ENCODE measurements at regions not wholly inside any gene's neighbourhood (a gene's known extent, or its start where the extent isn't known, plus 50 kb on each side); places are given as distances from the start of the nearest gene placed in this dataset.

- TF ChIP-seq, protein P1, sequence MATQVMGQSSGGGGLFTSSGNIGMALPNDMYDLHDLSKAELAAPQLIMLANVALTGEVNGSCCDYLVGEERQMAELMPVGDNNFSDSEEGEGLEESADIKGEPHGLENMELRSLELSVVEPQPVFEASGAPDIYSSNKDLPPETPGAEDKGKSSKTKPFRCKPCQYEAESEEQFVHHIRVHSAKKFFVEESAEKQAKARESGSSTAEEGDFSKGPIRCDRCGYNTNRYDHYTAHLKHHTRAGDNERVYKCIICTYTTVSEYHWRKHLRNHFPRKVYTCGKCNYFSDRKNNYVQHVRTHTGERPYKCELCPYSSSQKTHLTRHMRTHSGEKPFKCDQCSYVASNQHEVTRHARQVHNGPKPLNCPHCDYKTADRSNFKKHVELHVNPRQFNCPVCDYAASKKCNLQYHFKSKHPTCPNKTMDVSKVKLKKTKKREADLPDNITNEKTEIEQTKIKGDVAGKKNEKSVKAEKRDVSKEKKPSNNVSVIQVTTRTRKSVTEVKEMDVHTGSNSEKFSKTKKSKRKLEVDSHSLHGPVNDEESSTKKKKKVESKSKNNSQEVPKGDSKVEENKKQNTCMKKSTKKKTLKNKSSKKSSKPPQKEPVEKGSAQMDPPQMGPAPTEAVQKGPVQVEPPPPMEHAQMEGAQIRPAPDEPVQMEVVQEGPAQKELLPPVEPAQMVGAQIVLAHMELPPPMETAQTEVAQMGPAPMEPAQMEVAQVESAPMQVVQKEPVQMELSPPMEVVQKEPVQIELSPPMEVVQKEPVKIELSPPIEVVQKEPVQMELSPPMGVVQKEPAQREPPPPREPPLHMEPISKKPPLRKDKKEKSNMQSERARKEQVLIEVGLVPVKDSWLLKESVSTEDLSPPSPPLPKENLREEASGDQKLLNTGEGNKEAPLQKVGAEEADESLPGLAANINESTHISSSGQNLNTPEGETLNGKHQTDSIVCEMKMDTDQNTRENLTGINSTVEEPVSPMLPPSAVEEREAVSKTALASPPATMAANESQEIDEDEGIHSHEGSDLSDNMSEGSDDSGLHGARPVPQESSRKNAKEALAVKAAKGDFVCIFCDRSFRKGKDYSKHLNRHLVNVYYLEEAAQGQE (IDR thresholded peaks at IDR 0.05; ENCODE audit: insufficient read depth in 1 of 2, low read depth in 2 of 2, low read length in 2 of 2) = no peak
Measured at GRCh38 chr22:44620841-44621257, 81.2 kb upstream of the PRR5 start.

GRCh38 chr22:44620129-44620840 is 81.7 kb upstream of the PRR5 start:
- TF ChIP-seq, protein P1 (IDR thresholded peaks at IDR 0.05; ENCODE audit: insufficient read depth in 1 of 2, low read depth in 2 of 2, low read length in 2 of 2) = no peak
- TF ChIP-seq SIN3A (IDR thresholded peaks at IDR 0.05; ENCODE audit: borderline replicate concordance, insufficient read depth, low read length) (no peak), TAF1 (IDR thresholded peaks at IDR 0.05; ENCODE audit: borderline replicate concordance, insufficient read depth, low read length) (no peak), FOXP2 (optimal IDR thresholded peaks at IDR 0.05; ENCODE audit: borderline replicate concordance, extremely low read depth, extremely low read length, insufficient read depth) (no peak)

DNA sequence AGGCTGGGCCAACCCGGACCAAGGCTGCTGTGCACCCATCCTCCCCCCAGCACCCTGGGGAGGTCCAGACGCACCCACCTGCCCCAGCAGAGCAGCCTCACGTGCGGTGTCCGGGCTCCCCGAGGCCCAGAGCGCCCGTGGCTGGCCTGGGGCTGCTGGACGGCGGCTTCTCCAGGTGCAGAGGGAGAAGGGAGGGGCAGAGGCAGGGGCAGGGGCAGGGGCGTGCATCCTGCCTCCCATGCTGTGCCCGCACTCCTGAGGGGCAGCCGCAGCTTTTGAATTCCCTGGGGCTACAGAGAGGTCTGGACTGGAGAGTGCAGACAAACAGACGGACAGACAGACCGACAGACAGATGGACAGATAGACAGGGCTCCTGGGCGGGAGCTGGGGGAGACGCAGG is 83.6 kb upstream of the PRR5 start:
- no peak for TF ChIP-seq SIN3A (IDR thresholded peaks at IDR 0.05; ENCODE audit: borderline replicate concordance, insufficient read depth, low read length)
- TF ChIP-seq TAF1 (IDR thresholded peaks at IDR 0.05; ENCODE audit: borderline replicate concordance, insufficient read depth, low read length) = no peak
- TF ChIP-seq, protein P1 (IDR thresholded peaks at IDR 0.05; ENCODE audit: insufficient read depth in 1 of 2, low read depth in 2 of 2, low read length in 2 of 2) = no peak
- TF ChIP-seq POLR2AphosphoS5 (IDR thresholded peaks at IDR 0.05; ENCODE audit: low read depth, low read length) = no peak
- TF ChIP-seq FOXP2 (optimal IDR thresholded peaks at IDR 0.05; ENCODE audit: borderline replicate concordance, extremely low read depth, extremely low read length, insufficient read depth) = no peak

GRCh38 chr22:44617828-44618227 is 84.2 kb upstream of the PRR5 start:
- TF ChIP-seq SIN3A (IDR thresholded peaks at IDR 0.05; ENCODE audit: borderline replicate concordance, insufficient read depth, low read length) (no peak), FOXP2 (optimal IDR thresholded peaks at IDR 0.05; ENCODE audit: borderline replicate concordance, extremely low read depth, extremely low read length, insufficient read depth) (no peak), POLR2AphosphoS5 (IDR thresholded peaks at IDR 0.05; ENCODE audit: low read depth, low read length) (no peak), TAF1 (IDR thresholded peaks at IDR 0.05; ENCODE audit: borderline replicate concordance, insufficient read depth, low read length) (no peak)
- TF ChIP-seq, protein P1 (IDR thresholded peaks at IDR 0.05; ENCODE audit: insufficient read depth in 1 of 2, low read depth in 2 of 2, low read length in 2 of 2) = no peak

All from PFSK-1 (cell line).